Adrenal gland (tissue), 9 donors: ENCODE measurements at regions not wholly inside any gene's neighbourhood (a gene's known extent, or its start where the extent isn't known, plus 50 kb on each side); places are given as distances from the start of the nearest gene placed in this dataset.

ENCODE experiments used
- DNase-seq, 7 donors: peaks; one replicate each; pipeline ENCODE4 v3.0.0-alpha.2; 2019 to 2020
- H3K27ac ChIP-seq, 5 donors: fragments of 200-600 bp; sonication (generic) in 4 of 5; 1 replicate in 3 of 5; 2 replicates in 2 of 5; pipeline versions ENCODE4 v1.5.1 to v1.8.0; 2016 to 2020; ENCODE audit warnings: mild to moderate bottlenecking in 1 of 5
- H3K27me3 ChIP-seq: fragments of 200-600 bp; 2 replicates; pipeline ENCODE4 v1.8.0; 2021
- H3K36me3 ChIP-seq, 2 donors: fragments of 200-600 bp; replicated peaks in 1 of 2; 1 replicate in 1 of 2; 2 replicates in 1 of 2; pipeline versions ENCODE4 v1.5.1 to v1.8.0; 2018 to 2022
- H3K4me1 ChIP-seq, 2 donors: fragments of 200-600 bp; replicated peaks in 1 of 2; 1 replicate in 1 of 2; 2 replicates in 1 of 2; pipeline versions ENCODE4 v1.5.1 to v1.8.0; 2018 to 2021
- H3K4me3 ChIP-seq, 4 donors: fragments of 200-600 bp; sonication (generic) in 3 of 4; one replicate each; pipeline ENCODE4 v1.5.1; 2016 to 2018
- H3K9me3 ChIP-seq, 3 donors: fragments of 200-600 bp; sonication (generic) in 1 of 3; replicated peaks in 1 of 3; 1 replicate in 2 of 3; 2 replicates in 1 of 3; pipeline versions ENCODE4 v1.5.1 to v1.8.0; 2016 to 2021
- CTCF ChIP-seq, 6 experiments: fragments of 450-650 bp in 4 of 6; fragments of 200-600 bp in 2 of 6; sonication (generic) in 1 of 6; IDR thresholded peaks; 1 replicate in 5 of 6; 2 replicates in 1 of 6; pipeline versions ENCODE4 v1.5.1 to v1.8.0; 2016 to 2021; ENCODE audit warnings: antibody characterized with exemption in 6 of 6, mild to moderate bottlenecking in 2 of 6, moderate library complexity in 1 of 6
- POLR2A ChIP-seq, 2 donors: fragments of 450-650 bp; IDR thresholded peaks; one replicate each; pipeline ENCODE4 v1.6.1; 2017; ENCODE audit warnings: antibody characterized with exemption in 2 of 2, mild to moderate bottlenecking in 2 of 2, moderate library complexity in 1 of 2
- WGBS, 4 donors: extraction: QIAGEN DNeasy Blood & Tissue Kit in 2 of 4; methylation state at CpG; one replicate each; pipeline versions ENCODE4 v1.1.5 to v1.1.7; 2013 to 2017; 5-methylcytosine and 5-hydroxymethylcytosine counted together
- intact Hi-C, 2 donors: fragments of 100-400 bp; cut with DNase I; formaldehyde crosslinking; loops; one replicate each; pipeline versions ENCODE4 v1.14.1 to v1.15.0; 2022 to 2023
- donor health status: healthy with polysubstance abuse.
- donor health status: Bipolar disorder and iron deficiency.
- donor health status: DM: yes; HTN: yes; CAD: no.
- donor health status: DM: no; HTN: no; CAD: no.
- donor health status: DM: no; HTN: no; CAD: no.

- intact Hi-C loops = no loop called here
These were observed 331.1 kb upstream of the MTPN start for GRCh38 chr7:136308230-136308629.

GRCh38 chr7:136303162-136303561 is 326.0 kb upstream of the MTPN start:
- no peak for TF ChIP-seq CTCF (IDR thresholded peaks at IDR 0.05)
- TF ChIP-seq POLR2A (IDR thresholded peaks at IDR 0.05) = no peak
- no peaks in the 10 kb centered on the region for H3K4me1 ChIP-seq
- intact Hi-C loops = no loop called here
- no peak overlapping the region for H3K27ac ChIP-seq
- no peaks in the 10 kb centered on the region for H3K36me3 ChIP-seq
- H3K27me3 ChIP-seq = no peaks in the 10 kb centered on the region
- no peak overlapping the region for H3K4me3 ChIP-seq
- 72 to 87% (median 84%) methylated on average over 2 of the region's 2 CpGs for WGBS, 4 donors
- no peak for DNase-seq
- H3K9me3 ChIP-seq = no peaks in the 10 kb centered on the region

More at GRCh38 chr7:136308230-136308629, 331.1 kb upstream of the MTPN start:
- no peaks in the 10 kb centered on the region for H3K27me3 ChIP-seq
- H3K4me3 ChIP-seq = no peak overlapping the region
- no peaks in the 10 kb centered on the region for H3K4me1 ChIP-seq
- DNase-seq = no peak
- H3K9me3 ChIP-seq = no peaks in the 10 kb centered on the region
- TF ChIP-seq CTCF (IDR thresholded peaks at IDR 0.05) = no peak
- no peak for TF ChIP-seq POLR2A (IDR thresholded peaks at IDR 0.05)
- H3K36me3 ChIP-seq = no peaks in the 10 kb centered on the region
- no peak overlapping the region for H3K27ac ChIP-seq

- Histone ChIP-seq H3K36me3 (no peaks in the 10 kb centered on the region), H3K9me3 (no peaks in the 10 kb centered on the region), H3K4me3 (no peak overlapping the region), H3K27me3 (no peaks in the 10 kb centered on the region), H3K27ac (no peak overlapping the region), H3K4me1 (no peaks in the 10 kb centered on the region)
- WGBS, 4 donors = 44 to 86% (median 69%) methylated on average over 1 of the region's 1 CpG
- DNase-seq = no peak
- intact Hi-C loops = no loop called here
- TF ChIP-seq CTCF (IDR thresholded peaks at IDR 0.05) (no peak), POLR2A (IDR thresholded peaks at IDR 0.05) (no peak)
These were observed 324.9 kb upstream of the MTPN start for GRCh38 chr7:136302049-136302448.

- DNase-seq = no peak
- Histone ChIP-seq H3K36me3 (no peaks in the 10 kb centered on the region), H3K4me1 (no peaks in the 10 kb centered on the region), H3K4me3 (no peak overlapping the region), H3K27ac (no peak overlapping the region), H3K27me3 (no peaks in the 10 kb centered on the region), H3K9me3 (no peaks in the 10 kb centered on the region)
- TF ChIP-seq CTCF (IDR thresholded peaks at IDR 0.05) = no peak
- no peak for TF ChIP-seq POLR2A (IDR thresholded peaks at IDR 0.05)
- 81 to 100% (median 97%) methylated on average over 1 of the region's 1 CpG for WGBS, 4 donors
- intact Hi-C loops = no loop called here
These were observed 317.8 kb upstream of the MTPN start for GRCh38 chr7:136294977-136295376.
